Liver (tissue), 8 donors: ENCODE measurements at regions not wholly inside any gene's neighbourhood (a gene's known extent, or its start where the extent isn't known, plus 50 kb on each side); places are given as distances from the start of the nearest gene placed in this dataset.
"Not testable (repeated sequence)": the region's sequence is repeated elsewhere in the genome, so short reads cannot be mapped to it uniquely, and the experiment has no call there.

Experiments used
- DNase-seq: peaks from one replicate; pipeline ENCODE4 v3.0.0-alpha.2; 2017; ENCODE audit warnings: low spot score
- H3K27ac ChIP-seq, 2 donors: one replicate each; pipeline ENCODE4 v1.7.0; 2013; ENCODE audit warnings: inconsistent platforms in 2 of 2, low read length in 2 of 2, control low read depth in 1 of 2, low read depth in 1 of 2, mild to moderate bottlenecking in 1 of 2
- H3K27me3 ChIP-seq, 4 donors: one replicate each; pipeline versions ENCODE4 v1.6.1 to v1.7.0; 2013; ENCODE audit warnings: low read length in 3 of 4, inconsistent platforms in 1 of 4, mild to moderate bottlenecking in 1 of 4, moderate library complexity in 1 of 4; ENCODE audit not compliant: control insufficient read depth in 4 of 4, insufficient read depth in 4 of 4
- H3K36me3 ChIP-seq, 4 donors: one replicate each; pipeline versions ENCODE4 v1.6.1 to v1.7.0; 2013; ENCODE audit warnings: low read length in 3 of 4, mild to moderate bottlenecking in 3 of 4, low read depth in 1 of 4, moderate library complexity in 1 of 4; ENCODE audit not compliant: control insufficient read depth in 4 of 4, insufficient read depth in 3 of 4
- H3K4me1 ChIP-seq, 4 donors: one replicate each; pipeline versions ENCODE4 v1.6.1 to v1.7.0; 2013; ENCODE audit warnings: low read length in 3 of 4, mild to moderate bottlenecking in 3 of 4, moderate library complexity in 1 of 4; ENCODE audit not compliant: control insufficient read depth in 4 of 4, insufficient read depth in 4 of 4
- H3K4me3 ChIP-seq, 3 donors: one replicate each; pipeline versions ENCODE4 v1.6.1 to v1.7.0; 2013; ENCODE audit warnings: low read length in 3 of 3, control low read depth in 1 of 3, low read depth in 1 of 3, mild to moderate bottlenecking in 1 of 3
- H3K9ac ChIP-seq, 2 donors: one replicate each; pipeline ENCODE4 v1.7.0; 2013; ENCODE audit warnings: low read length in 2 of 2, mild to moderate bottlenecking in 2 of 2, moderate library complexity in 2 of 2, control low read depth in 1 of 2, low read depth in 1 of 2
- H3K9me3 ChIP-seq, 4 donors: one replicate each; pipeline versions ENCODE4 v1.6.1 to v1.7.0; 2013; ENCODE audit warnings: low read length in 3 of 4; ENCODE audit not compliant: control insufficient read depth in 4 of 4
- EGR1 ChIP-seq, 2 donors: IDR thresholded peaks; 2 replicates each; pipeline ENCODE4 v1.6.1; 2016 to 2018; ENCODE audit warnings: antibody characterized with exemption in 2 of 2, low read depth in 2 of 2
- FOXA1 ChIP-seq: IDR thresholded peaks from 2 replicates; pipeline ENCODE4 v1.6.1; 2016; ENCODE audit warnings: antibody characterized with exemption
- FOXA2 ChIP-seq: IDR thresholded peaks from 2 replicates; pipeline ENCODE4 v1.6.1; 2016; ENCODE audit warnings: antibody characterized with exemption
- GABPA ChIP-seq, 2 donors: IDR thresholded peaks in 1 of 2; conservative IDR thresholded peaks in 1 of 2; 2 replicates each; pipeline ENCODE4 v1.6.1; 2016; ENCODE audit warnings: antibody characterized with exemption in 2 of 2, mild to moderate bottlenecking in 1 of 2, moderate library complexity in 1 of 2
- HNF4A ChIP-seq, 2 donors: conservative IDR thresholded peaks; 2 replicates each; pipeline ENCODE4 v1.6.1; 2016; ENCODE audit warnings: antibody characterized with exemption in 2 of 2, mild to moderate bottlenecking in 2 of 2
- HNF4G ChIP-seq: IDR thresholded peaks from 2 replicates; pipeline ENCODE4 v1.6.1; 2016; ENCODE audit warnings: antibody characterized with exemption
- NR2F2 ChIP-seq: IDR thresholded peaks from 2 replicates; pipeline ENCODE4 v1.6.1; 2016; ENCODE audit warnings: antibody characterized with exemption
- RAD21 ChIP-seq, 2 donors: IDR thresholded peaks; 2 replicates each; pipeline ENCODE4 v1.6.1; 2016; ENCODE audit warnings: antibody characterized with exemption in 2 of 2, mild to moderate bottlenecking in 2 of 2
- RXRA ChIP-seq, 2 donors: IDR thresholded peaks; 2 replicates each; pipeline ENCODE4 v1.6.1; 2017 to 2018; ENCODE audit warnings: antibody characterized with exemption in 2 of 2, mild to moderate bottlenecking in 1 of 2
- SP1 ChIP-seq: IDR thresholded peaks from 2 replicates; pipeline ENCODE4 v1.6.1; 2018; ENCODE audit warnings: antibody characterized with exemption, mild to moderate bottlenecking
- WGBS: extraction: QIAGEN DNeasy Blood & Tissue Kit; methylation state at CpG from one replicate; pipeline ENCODE4 v1.1.7; 2013; 5-methylcytosine and 5-hydroxymethylcytosine counted together
- TF ChIP-seq, protein P1 (sequence below): IDR thresholded peaks from 2 replicates; pipeline ENCODE4 v1.6.1; 2016; ENCODE audit warnings: antibody characterized with exemption
- TF ChIP-seq, protein P2 (sequence below): IDR thresholded peaks from 2 replicates; pipeline ENCODE4 v1.6.1; 2016; ENCODE audit warnings: antibody characterized with exemption
- TF ChIP-seq, protein P3 (sequence below): IDR thresholded peaks from 2 replicates; pipeline ENCODE4 v1.6.1; 2016; ENCODE audit warnings: antibody characterized with exemption
- TF ChIP-seq, protein P4 (sequence below): fragments of 150-350 bp; IDR thresholded peaks from 2 replicates; pipeline ENCODE4 v1.5.1; 2017; ENCODE audit warnings: improper control_type of control experiment, low read depth, low read length; ENCODE audit not compliant: missing input control
- TF ChIP-seq, protein P5 (sequence below): IDR thresholded peaks from 2 replicates; pipeline ENCODE4 v1.6.1; 2016; ENCODE audit warnings: antibody characterized with exemption, mild to moderate bottlenecking
- donor health status: healthy.
- donor health status: healthy.
- donor health status: healthy.
- donor health status: healthy.
- donor health status: healthy.

DNA sequence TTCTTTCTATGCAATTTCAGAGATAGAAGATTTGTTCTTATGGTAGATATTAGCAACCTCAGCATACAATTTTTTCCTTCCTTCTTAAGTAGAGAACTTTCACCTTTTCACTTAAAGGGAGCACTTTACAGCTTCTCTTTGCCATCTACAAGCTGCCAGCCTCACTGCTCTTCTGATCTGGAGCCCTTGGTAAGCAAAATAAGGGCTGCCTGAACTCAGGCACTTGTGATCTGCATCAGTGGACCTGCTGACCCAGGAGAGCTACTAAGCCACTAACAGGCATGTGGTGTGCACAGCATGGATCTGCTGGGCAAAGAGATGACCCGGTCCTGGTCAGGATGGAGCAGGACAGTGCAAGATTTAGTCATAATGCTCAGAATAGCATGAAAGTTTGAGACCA lies 80.8 kb upstream of the SNTG2 start:
- no peak for DNase-seq
- 79% methylated on average over 1 of the region's 1 CpG for WGBS
- Histone ChIP-seq H3K9ac (no peak overlapping the region), H3K27me3 (peaks cover 0 to 2% (median 0%) of the 10 kb centered on the region in 4 donors), H3K4me3 (no peak overlapping the region), H3K27ac (no peak overlapping the region), H3K9me3 (no peaks in the 10 kb centered on the region), H3K36me3 (no peaks in the 10 kb centered on the region), H3K4me1 (no peaks in the 10 kb centered on the region)
- TF ChIP-seq, protein P1, sequence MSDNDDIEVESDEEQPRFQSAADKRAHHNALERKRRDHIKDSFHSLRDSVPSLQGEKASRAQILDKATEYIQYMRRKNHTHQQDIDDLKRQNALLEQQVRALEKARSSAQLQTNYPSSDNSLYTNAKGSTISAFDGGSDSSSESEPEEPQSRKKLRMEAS, result no peak
- TF ChIP-seq, protein P2, sequence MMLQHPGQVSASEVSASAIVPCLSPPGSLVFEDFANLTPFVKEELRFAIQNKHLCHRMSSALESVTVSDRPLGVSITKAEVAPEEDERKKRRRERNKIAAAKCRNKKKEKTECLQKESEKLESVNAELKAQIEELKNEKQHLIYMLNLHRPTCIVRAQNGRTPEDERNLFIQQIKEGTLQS, result no peak
- TF ChIP-seq FOXA1 (no peak), SP1 (no peak), RAD21 (IDR thresholded peaks at IDR 0.05) (no peak), RXRA (IDR thresholded peaks at IDR 0.05) (no peak), GABPA (IDR thresholded peaks at IDR 0.05 in 1 of 2, conservative IDR thresholded peaks at IDR 0.05 in 1 of 2) (no peak), HNF4A (conservative IDR thresholded peaks at IDR 0.05) (no peak), NR2F2 (no peak)
- TF ChIP-seq, protein P3, sequence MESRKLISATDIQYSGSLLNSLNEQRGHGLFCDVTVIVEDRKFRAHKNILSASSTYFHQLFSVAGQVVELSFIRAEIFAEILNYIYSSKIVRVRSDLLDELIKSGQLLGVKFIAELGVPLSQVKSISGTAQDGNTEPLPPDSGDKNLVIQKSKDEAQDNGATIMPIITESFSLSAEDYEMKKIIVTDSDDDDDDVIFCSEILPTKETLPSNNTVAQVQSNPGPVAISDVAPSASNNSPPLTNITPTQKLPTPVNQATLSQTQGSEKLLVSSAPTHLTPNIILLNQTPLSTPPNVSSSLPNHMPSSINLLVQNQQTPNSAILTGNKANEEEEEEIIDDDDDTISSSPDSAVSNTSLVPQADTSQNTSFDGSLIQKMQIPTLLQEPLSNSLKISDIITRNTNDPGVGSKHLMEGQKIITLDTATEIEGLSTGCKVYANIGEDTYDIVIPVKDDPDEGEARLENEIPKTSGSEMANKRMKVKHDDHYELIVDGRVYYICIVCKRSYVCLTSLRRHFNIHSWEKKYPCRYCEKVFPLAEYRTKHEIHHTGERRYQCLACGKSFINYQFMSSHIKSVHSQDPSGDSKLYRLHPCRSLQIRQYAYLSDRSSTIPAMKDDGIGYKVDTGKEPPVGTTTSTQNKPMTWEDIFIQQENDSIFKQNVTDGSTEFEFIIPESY, result no peak
- TF ChIP-seq, protein P4, sequence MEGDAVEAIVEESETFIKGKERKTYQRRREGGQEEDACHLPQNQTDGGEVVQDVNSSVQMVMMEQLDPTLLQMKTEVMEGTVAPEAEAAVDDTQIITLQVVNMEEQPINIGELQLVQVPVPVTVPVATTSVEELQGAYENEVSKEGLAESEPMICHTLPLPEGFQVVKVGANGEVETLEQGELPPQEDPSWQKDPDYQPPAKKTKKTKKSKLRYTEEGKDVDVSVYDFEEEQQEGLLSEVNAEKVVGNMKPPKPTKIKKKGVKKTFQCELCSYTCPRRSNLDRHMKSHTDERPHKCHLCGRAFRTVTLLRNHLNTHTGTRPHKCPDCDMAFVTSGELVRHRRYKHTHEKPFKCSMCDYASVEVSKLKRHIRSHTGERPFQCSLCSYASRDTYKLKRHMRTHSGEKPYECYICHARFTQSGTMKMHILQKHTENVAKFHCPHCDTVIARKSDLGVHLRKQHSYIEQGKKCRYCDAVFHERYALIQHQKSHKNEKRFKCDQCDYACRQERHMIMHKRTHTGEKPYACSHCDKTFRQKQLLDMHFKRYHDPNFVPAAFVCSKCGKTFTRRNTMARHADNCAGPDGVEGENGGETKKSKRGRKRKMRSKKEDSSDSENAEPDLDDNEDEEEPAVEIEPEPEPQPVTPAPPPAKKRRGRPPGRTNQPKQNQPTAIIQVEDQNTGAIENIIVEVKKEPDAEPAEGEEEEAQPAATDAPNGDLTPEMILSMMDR, result no peak

DNA sequence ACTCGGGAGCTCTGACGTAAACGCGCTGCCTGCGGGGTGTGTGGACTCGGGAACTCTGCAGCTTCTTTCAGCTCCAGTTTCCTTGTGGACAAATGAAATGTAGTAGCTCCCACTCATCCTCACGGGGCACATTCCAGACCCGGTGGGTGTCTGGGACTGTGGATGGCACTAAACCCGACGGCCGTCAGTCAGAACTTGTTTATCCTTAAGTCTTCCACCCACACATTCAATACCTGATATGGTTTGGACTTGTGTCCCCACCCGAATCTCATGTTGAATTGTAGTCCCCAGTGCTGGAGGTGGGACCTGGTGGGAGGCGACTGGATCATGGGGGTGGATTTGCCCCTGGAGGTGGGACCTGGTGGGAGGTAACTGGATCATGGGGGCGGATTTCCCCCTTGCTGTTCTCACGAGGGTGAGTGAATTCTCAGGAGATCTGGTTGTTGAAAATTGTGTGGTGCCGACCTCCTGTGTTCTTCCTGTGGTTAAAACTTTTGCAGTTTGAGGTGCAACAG lies 81.2 kb upstream of the SNTG2 start:
- WGBS, result 67% methylated on average over 16 of the region's 16 CpGs
- Histone ChIP-seq H3K27me3 (peaks cover 0 to 2% (median 0%) of the 10 kb centered on the region in 4 donors), H3K9me3 (no peaks in the 10 kb centered on the region), H3K9ac (no peak overlapping the region), H3K4me3 (no peak overlapping the region), H3K36me3 (no peaks in the 10 kb centered on the region), H3K27ac (no peak overlapping the region), H3K4me1 (no peaks in the 10 kb centered on the region)
- DNase-seq, result no peak
- no peak for TF ChIP-seq FOXA1
- TF ChIP-seq HNF4G, result no peak
- no peak for TF ChIP-seq GABPA (IDR thresholded peaks at IDR 0.05 in 1 of 2, conservative IDR thresholded peaks at IDR 0.05 in 1 of 2)
- TF ChIP-seq, protein P5, sequence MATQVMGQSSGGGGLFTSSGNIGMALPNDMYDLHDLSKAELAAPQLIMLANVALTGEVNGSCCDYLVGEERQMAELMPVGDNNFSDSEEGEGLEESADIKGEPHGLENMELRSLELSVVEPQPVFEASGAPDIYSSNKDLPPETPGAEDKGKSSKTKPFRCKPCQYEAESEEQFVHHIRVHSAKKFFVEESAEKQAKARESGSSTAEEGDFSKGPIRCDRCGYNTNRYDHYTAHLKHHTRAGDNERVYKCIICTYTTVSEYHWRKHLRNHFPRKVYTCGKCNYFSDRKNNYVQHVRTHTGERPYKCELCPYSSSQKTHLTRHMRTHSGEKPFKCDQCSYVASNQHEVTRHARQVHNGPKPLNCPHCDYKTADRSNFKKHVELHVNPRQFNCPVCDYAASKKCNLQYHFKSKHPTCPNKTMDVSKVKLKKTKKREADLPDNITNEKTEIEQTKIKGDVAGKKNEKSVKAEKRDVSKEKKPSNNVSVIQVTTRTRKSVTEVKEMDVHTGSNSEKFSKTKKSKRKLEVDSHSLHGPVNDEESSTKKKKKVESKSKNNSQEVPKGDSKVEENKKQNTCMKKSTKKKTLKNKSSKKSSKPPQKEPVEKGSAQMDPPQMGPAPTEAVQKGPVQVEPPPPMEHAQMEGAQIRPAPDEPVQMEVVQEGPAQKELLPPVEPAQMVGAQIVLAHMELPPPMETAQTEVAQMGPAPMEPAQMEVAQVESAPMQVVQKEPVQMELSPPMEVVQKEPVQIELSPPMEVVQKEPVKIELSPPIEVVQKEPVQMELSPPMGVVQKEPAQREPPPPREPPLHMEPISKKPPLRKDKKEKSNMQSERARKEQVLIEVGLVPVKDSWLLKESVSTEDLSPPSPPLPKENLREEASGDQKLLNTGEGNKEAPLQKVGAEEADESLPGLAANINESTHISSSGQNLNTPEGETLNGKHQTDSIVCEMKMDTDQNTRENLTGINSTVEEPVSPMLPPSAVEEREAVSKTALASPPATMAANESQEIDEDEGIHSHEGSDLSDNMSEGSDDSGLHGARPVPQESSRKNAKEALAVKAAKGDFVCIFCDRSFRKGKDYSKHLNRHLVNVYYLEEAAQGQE, result no peak
- TF ChIP-seq FOXA2, result no peak
- no peak for TF ChIP-seq NR2F2
- TF ChIP-seq EGR1 (IDR thresholded peaks at IDR 0.05; ENCODE audit: low read depth in 2 of 2), result no peak
- TF ChIP-seq, protein P2, result no peak

DNA sequence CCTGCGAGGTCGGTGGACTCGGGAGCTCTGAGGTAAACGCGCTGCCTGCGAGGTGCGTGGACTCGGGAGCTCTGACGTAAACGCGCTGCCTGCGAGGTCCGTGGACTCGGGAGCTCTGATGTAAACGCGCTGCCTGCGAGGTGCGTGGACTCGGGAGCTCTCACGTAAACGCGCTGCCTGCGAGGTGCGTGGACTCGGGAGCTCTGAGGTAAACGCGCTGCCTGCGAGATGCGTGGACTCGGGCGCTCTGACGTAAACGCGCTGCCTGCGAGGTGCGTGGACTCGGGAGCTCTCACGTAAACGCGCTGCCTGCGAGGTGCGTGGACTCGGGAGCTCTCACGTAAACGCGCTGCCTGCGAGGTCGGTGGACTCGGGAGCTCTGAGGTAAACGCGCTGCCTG lies 81.8 kb upstream of the SNTG2 start:
- not testable (repeated sequence) for H3K9me3 ChIP-seq, H3K27ac ChIP-seq, DNase-seq, H3K9ac ChIP-seq, H3K4me1 ChIP-seq, H3K27me3 ChIP-seq, H3K36me3 ChIP-seq, H3K4me3 ChIP-seq
- WGBS, result 90% methylated on average over 49 of the region's 51 CpGs
